ENCODE measurements at regions not wholly inside any gene's neighbourhood (a gene's known extent, or its start where the extent isn't known, plus 50 kb on each side); places are given as distances from the start of the nearest gene placed in this dataset.

DNA sequence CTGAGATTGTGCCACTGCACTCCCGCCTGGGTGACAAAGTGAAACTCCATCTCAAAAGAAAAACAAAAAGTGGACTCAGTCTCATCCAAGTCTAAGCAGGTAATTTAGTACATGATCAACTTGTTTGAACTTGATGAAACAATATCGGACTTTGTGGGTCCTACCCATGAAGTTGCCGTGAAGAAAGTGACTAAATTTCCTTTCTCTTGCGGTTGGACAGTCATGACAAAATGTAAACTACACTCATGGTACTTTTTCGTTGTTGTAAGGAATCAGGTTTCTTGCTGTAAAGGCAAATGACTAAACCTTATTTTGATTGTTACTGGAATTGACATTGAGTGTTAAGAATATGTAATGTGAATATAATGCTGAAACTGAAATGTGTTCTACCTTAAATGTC lies 164.5 kb upstream of the PLET1 start:
- TF ChIP-seq POLR2A (IDR thresholded peaks at IDR 0.05; ENCODE audit: low read length) (no peak), GATA1 (IDR thresholded peaks at IDR 0.05; ENCODE audit: low read depth, low read length) (no peak)

All from erythroblast (primary cell).